Spleen (tissue), 11 donors: ENCODE measurements at regions not wholly inside any gene's neighbourhood (a gene's known extent, or its start where the extent isn't known, plus 50 kb on each side); places are given as distances from the start of the nearest gene placed in this dataset.

ENCODE experiments used
- DNase-seq: peaks from one replicate; pipeline ENCODE4 v3.0.0-alpha.2; 2020
- H3K27ac ChIP-seq, 8 donors: fragments of 200-600 bp; sonication (generic) in 7 of 8; 1 replicate in 4 of 8; 2 replicates in 4 of 8; pipeline versions ENCODE4 v1.5.0 to v1.8.0; 2016 to 2021; ENCODE audit warnings: inconsistent platforms in 4 of 8, mild to moderate bottlenecking in 4 of 8, moderate library complexity in 1 of 8
- H3K27me3 ChIP-seq, 7 donors: fragments of 200-600 bp; sonication (generic) in 6 of 7; replicated peaks in 1 of 7; 1 replicate in 4 of 7; 2 replicates in 3 of 7; pipeline versions ENCODE4 v1.5.0 to v1.8.0; 2016 to 2021; ENCODE audit warnings: inconsistent platforms in 3 of 7, mild to moderate bottlenecking in 1 of 7
- H3K36me3 ChIP-seq, 6 donors: fragments of 200-600 bp; sonication (generic) in 5 of 6; 1 replicate in 4 of 6; 2 replicates in 2 of 6; pipeline versions ENCODE4 v1.5.0 to v1.8.0; 2016 to 2021; ENCODE audit warnings: inconsistent platforms in 2 of 6
- H3K4me1 ChIP-seq, 6 donors: fragments of 200-600 bp; sonication (generic) in 5 of 6; 1 replicate in 3 of 6; 2 replicates in 3 of 6; pipeline versions ENCODE4 v1.5.0 to v1.8.0; 2016 to 2021; ENCODE audit warnings: inconsistent platforms in 3 of 6
- H3K4me3 ChIP-seq, 8 donors: fragments of 200-600 bp; sonication (generic) in 7 of 8; 1 replicate in 4 of 8; 2 replicates in 4 of 8; pipeline versions ENCODE4 v1.5.0 to v1.8.0; 2016 to 2021; ENCODE audit warnings: inconsistent platforms in 4 of 8, mild to moderate bottlenecking in 4 of 8, moderate library complexity in 2 of 8
- H3K9me3 ChIP-seq, 8 donors: fragments of 200-600 bp; sonication (generic) in 7 of 8; 1 replicate in 4 of 8; 2 replicates in 4 of 8; pipeline versions ENCODE4 v1.5.0 to v1.8.0; 2016 to 2021; ENCODE audit warnings: inconsistent platforms in 4 of 8
- CTCF ChIP-seq, 11 experiments: fragments of 200-600 bp in 7 of 11; fragments of 450-650 bp in 4 of 11; sonication (generic) in 4 of 11; IDR thresholded peaks in 8 of 11; conservative IDR thresholded peaks in 3 of 11; 1 replicate in 7 of 11; 2 replicates in 4 of 11; pipeline versions ENCODE4 v1.4.0 to v1.8.0; 2016 to 2021; ENCODE audit warnings: antibody characterized with exemption in 11 of 11, inconsistent platforms in 4 of 11, mild to moderate bottlenecking in 1 of 11
- POLR2A ChIP-seq, 3 donors: fragments of 450-650 bp; IDR thresholded peaks; one replicate each; pipeline ENCODE4 v1.5.1; 2017; ENCODE audit warnings: antibody characterized with exemption in 3 of 3, mild to moderate bottlenecking in 1 of 3
- POLR2AphosphoS5 ChIP-seq, 3 donors: sonication (generic); formaldehyde crosslinking; IDR thresholded peaks; one replicate each; pipeline ENCODE4 v1.5.1; 2017; ENCODE audit warnings: antibody characterized with exemption in 3 of 3
- WGBS, 5 donors: extraction: QIAGEN DNeasy Blood & Tissue Kit in 3 of 5; methylation state at CpG; one replicate each; pipeline versions ENCODE4 v1.1.5 to v1.1.7; 2013 to 2018; 5-methylcytosine and 5-hydroxymethylcytosine counted together
- intact Hi-C: fragments of 100-400 bp; cut with DNase I; formaldehyde crosslinking; loops from one replicate; pipeline ENCODE4 v1.15.0; 2023; ENCODE audit warnings: low total_unique reads
- donor health status: healthy with polysubstance abuse.
- donor health status: DM: no; HTN: no; CAD: no; lungs with moderate emphysema.
- donor health status: DM: no; HTN: no; CAD: no.
- donor health status: Bipolar disorder and iron deficiency.
- donor health status: healthy.
- donor health status: DM: no; HTN: no; CAD: no.
- donor health status: DM: yes; HTN: yes; CAD: no.

DNA sequence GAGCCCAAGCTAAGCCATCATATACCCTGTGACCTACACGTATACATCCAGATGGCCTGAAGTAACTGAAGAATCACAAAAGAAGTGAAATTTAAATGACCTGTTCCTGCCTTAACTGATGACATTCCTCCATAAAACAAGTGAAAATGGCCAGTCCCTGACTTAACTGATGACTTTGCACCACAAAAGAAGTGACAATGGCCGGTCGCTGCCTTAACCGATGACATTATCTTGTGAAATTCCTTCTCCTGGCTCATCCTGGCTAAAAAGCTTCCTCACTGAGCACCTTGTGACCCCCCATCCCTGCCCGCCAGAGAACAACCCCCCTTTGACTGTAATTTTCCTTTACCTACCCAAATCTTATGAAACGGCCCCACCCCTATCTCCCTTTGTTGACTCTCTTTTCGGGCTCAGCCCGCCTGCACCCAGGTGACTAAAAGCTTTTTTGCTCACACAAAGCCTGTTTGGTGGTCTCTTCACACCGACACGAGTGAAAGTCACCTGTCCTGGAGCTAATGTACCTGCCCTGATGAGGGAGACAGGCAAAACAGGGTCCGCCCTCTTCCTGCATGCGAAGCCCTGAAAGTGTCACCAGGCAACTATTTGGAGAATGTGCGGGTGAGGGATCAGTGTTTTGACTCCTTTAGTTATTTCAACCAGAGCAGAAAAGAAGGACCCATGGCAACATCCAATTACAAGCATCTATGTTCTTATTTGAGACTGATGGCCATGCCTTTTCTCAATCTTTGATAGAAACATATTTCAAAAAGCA, 266.1 kb downstream of the SMARCA2 start:
- WGBS, 5 donors: 80 to 87% (median 84%) methylated on average over 13 of the region's 13 CpGs
- no peaks in the 10 kb centered on the region for H3K4me1 ChIP-seq
- TF ChIP-seq POLR2A (IDR thresholded peaks at IDR 0.05) (no peak), POLR2AphosphoS5 (IDR thresholded peaks at IDR 0.05) (no peak), CTCF (IDR thresholded peaks at IDR 0.05 in 8 of 11, conservative IDR thresholded peaks at IDR 0.05 in 3 of 11) (no peak)
- no peak overlapping the region for H3K4me3 ChIP-seq
- no peak overlapping the region for H3K27ac ChIP-seq
- no peak for DNase-seq
- no peaks in the 10 kb centered on the region for H3K36me3 ChIP-seq
- intact Hi-C loops: no loop called here
- H3K27me3 ChIP-seq: no peaks in the 10 kb centered on the region
- no peaks in the 10 kb centered on the region for H3K9me3 ChIP-seq

DNA sequence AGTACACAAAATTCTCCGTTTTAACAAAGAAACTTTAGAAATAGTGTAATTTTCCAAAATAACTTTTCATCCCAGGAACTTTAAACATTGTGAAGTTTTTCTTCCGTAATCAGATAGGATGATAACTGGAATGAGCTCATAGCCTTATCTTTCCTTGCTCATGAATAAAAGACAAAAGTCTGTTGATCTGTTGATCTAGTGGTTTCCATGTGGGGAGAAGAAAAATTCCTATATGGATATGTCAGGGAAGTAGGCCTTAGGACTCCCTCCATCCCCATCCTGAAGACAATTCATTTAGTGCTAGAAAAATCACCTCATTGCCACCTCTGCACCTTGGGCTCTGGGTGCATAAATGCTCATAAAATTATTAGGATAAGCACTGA, 266.6 kb downstream of the SMARCA2 start:
- no peak overlapping the region for H3K4me3 ChIP-seq
- H3K36me3 ChIP-seq: no peaks in the 10 kb centered on the region
- H3K4me1 ChIP-seq: no peaks in the 10 kb centered on the region
- H3K27ac ChIP-seq: no peak overlapping the region
- TF ChIP-seq POLR2AphosphoS5 (IDR thresholded peaks at IDR 0.05): no peak
- TF ChIP-seq POLR2A (IDR thresholded peaks at IDR 0.05): no peak
- no peak for TF ChIP-seq CTCF (IDR thresholded peaks at IDR 0.05 in 8 of 11, conservative IDR thresholded peaks at IDR 0.05 in 3 of 11)
- WGBS, 5 donors: 90 to 97% (median 92%) methylated on average over 2 of the region's 2 CpGs
- no peaks in the 10 kb centered on the region for H3K9me3 ChIP-seq
- no peak for DNase-seq
- intact Hi-C loops: no loop called here
- no peaks in the 10 kb centered on the region for H3K27me3 ChIP-seq

DNA sequence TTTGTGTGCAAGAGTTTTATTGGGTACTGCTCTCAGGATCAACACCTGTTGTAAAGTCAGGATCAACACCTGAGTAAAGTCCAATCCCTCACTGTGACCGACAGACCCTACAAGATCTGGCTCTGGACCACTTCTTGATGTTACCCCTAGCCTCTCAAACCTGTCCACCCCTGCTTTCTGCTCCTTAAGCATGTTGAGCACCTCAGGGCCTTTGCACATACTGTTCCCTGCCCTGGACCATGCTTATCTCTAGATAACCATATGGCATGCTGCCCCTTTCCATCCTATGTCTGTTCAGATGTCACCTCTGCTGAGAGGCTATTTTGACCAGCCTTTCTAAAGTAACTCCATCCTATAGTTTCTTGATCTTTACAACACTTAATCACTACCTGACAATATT, 269.6 kb downstream of the SMARCA2 start:
- no peak for TF ChIP-seq POLR2A (IDR thresholded peaks at IDR 0.05)
- no peak for TF ChIP-seq POLR2AphosphoS5 (IDR thresholded peaks at IDR 0.05)
- no peak for TF ChIP-seq CTCF (IDR thresholded peaks at IDR 0.05 in 8 of 11, conservative IDR thresholded peaks at IDR 0.05 in 3 of 11)
- no peak for DNase-seq
- H3K27me3 ChIP-seq: no peaks in the 10 kb centered on the region
- no peak overlapping the region for H3K27ac ChIP-seq
- 81 to 100% (median 89%) methylated on average over 1 of the region's 1 CpG for WGBS, 5 donors
- H3K4me3 ChIP-seq: no peak overlapping the region
- H3K4me1 ChIP-seq: no peaks in the 10 kb centered on the region
- H3K9me3 ChIP-seq: no peaks in the 10 kb centered on the region
- intact Hi-C loops: no loop called here
- no peaks in the 10 kb centered on the region for H3K36me3 ChIP-seq

DNA sequence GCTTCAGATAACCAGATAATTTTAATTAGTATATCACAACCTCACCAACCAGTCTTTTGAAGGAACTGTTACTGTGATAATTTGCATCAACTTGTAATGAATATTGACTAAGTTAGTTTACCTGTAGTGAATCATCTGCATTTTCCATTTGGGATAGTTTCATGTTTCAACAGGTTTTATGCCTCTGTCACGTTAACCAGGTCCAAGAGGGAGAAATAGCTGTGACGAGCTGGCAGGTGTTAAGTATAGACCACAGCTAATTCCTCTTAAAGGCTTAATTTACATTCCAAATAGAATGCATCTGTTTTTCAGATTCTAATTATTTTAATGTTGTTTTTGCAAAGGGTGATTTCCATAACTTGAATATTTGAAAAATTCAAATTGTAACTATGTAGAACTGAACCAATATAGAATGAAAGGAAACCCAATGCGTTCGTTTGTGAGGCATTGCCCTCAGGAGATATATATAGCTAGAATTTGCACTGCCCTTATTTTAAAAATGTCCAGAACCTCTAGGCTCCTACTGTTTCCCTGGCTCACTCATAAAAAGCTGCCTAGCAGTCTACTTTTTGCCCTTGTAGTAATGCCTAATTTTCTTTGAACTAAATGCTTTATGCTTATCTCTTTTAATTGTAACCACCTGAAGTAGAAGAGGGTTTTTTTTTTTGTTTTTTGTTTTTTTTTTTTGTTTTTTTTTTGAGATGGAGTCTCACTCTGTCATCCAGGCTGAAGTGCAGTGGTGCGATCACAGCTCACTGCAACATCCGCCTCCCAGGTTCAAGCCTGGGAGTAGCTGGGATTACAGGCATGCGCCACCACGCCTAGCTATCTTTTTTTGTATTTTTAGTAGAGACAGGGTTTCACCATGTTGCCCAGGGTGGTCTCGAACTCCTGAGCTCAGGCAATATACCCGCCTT, 270.5 kb downstream of the SMARCA2 start:
- no peak for TF ChIP-seq CTCF (IDR thresholded peaks at IDR 0.05 in 8 of 11, conservative IDR thresholded peaks at IDR 0.05 in 3 of 11)
- no peak for TF ChIP-seq POLR2AphosphoS5 (IDR thresholded peaks at IDR 0.05)
- DNase-seq: no peak
- Histone ChIP-seq H3K4me3 (no peak overlapping the region), H3K36me3 (no peaks in the 10 kb centered on the region), H3K9me3 (no peaks in the 10 kb centered on the region), H3K4me1 (no peaks in the 10 kb centered on the region), H3K27me3 (no peaks in the 10 kb centered on the region), H3K27ac (no peak overlapping the region)
- intact Hi-C loops: no loop called here
- WGBS, 5 donors: 83 to 91% (median 88%) methylated on average over 10 of the region's 10 CpGs
